H1 (cell line): ENCODE measurements at regions not wholly inside any gene's neighbourhood (a gene's known extent, or its start where the extent isn't known, plus 50 kb on each side); places are given as distances from the start of the nearest gene placed in this dataset.

Experiments
- CTCF ChIA-PET: fragments of 300-600 bp; sonication (Branson Sonifier 250); formaldehyde crosslinking; loops from one replicate; lab custom pipeline; 2021; ENCODE audit not compliant: partially characterized antibody; lab: Charles Lee
- POLR2A ChIA-PET: fragments of 300-600 bp; sonication (Branson Sonifier 250); formaldehyde crosslinking; loops from one replicate; lab custom pipeline; 2021; ENCODE audit warnings: inconsistent platforms; ENCODE audit not compliant: partially characterized antibody; lab: Charles Lee
- DNase-seq, 2 experiments: peaks; one replicate each; pipeline versions ENCODE4 v3.0.0 to v3.0.0-alpha.2; 2010 to 2022; ENCODE audit warnings: low spot score in 2 of 2, low read depth in 1 of 2, mixed read lengths in 1 of 2
- FAIRE-seq: peaks from 2 replicates; lab custom pipeline; 2011; peaks lifted over from hg19 to GRCh38; lab: Jason Lieb, UNC
- H2AFZ ChIP-seq: 2 replicates; pipeline ENCODE4 v1.8.1; 2012; ENCODE audit warnings: low read length, inconsistent platforms
- H2AK5ac ChIP-seq: 2 replicates; pipeline ENCODE4 v1.6.1; 2013; ENCODE audit warnings: low read depth, low read length
- H2BK120ac ChIP-seq: replicated peaks from 2 replicates; pipeline ENCODE3; 2013; ENCODE audit warnings: low read depth, low read length, inconsistent platforms
- H2BK12ac ChIP-seq: 2 replicates; pipeline ENCODE4 v1.6.1; 2013; ENCODE audit warnings: low read depth, low read length
- H2BK15ac ChIP-seq: 2 replicates; pipeline ENCODE4 v1.6.1; 2013; ENCODE audit warnings: low read length
- H2BK20ac ChIP-seq: 2 replicates; pipeline ENCODE4 v1.6.1; 2013; ENCODE audit warnings: low read length
- H2BK5ac ChIP-seq: 2 replicates; pipeline ENCODE4 v1.6.1; 2013; ENCODE audit warnings: low read depth, low read length
- H3K14ac ChIP-seq: 2 replicates; pipeline ENCODE4 v1.6.1; 2013; ENCODE audit warnings: inconsistent platforms; ENCODE audit not compliant: insufficient read length
- H3K18ac ChIP-seq: 2 replicates; pipeline ENCODE4 v1.6.1; 2013; ENCODE audit warnings: low read length; ENCODE audit errors: extremely low read depth
- H3K23ac ChIP-seq: 2 replicates; pipeline ENCODE4 v1.6.1; 2013; ENCODE audit warnings: inconsistent platforms; ENCODE audit not compliant: insufficient read length
- H3K23me2 ChIP-seq: 2 replicates; pipeline ENCODE4 v1.6.1; 2013; ENCODE audit warnings: low read depth, low read length
- H3K27ac ChIP-seq: 2 replicates; pipeline ENCODE4 v1.6.1; 2011; ENCODE audit warnings: low read depth, low read length, inconsistent platforms
- H3K27me3 ChIP-seq, 4 experiments: replicated peaks in 1 of 4; 1 replicate in 1 of 4; 2 replicates in 3 of 4; pipeline versions ENCODE4 v1.6.1 to v1.8.1; 2011 to 2013; ENCODE audit warnings: low read length in 3 of 4, mild to moderate bottlenecking in 3 of 4, inconsistent platforms in 2 of 4, mixed read lengths in 2 of 4, moderate library complexity in 1 of 4; ENCODE audit not compliant: control insufficient read depth in 3 of 4, insufficient read depth in 3 of 4; ENCODE audit errors: extremely low read depth in 1 of 4
- H3K36me3 ChIP-seq, 4 experiments: 2 replicates each; pipeline versions ENCODE4 v1.6.1 to v1.8.1; 2011 to 2013; ENCODE audit warnings: mild to moderate bottlenecking in 4 of 4, low read length in 3 of 4, moderate library complexity in 2 of 4, control low read depth in 1 of 4, inconsistent platforms in 1 of 4; ENCODE audit not compliant: insufficient read depth in 4 of 4, control insufficient read depth in 2 of 4
- H3K4ac ChIP-seq: replicated peaks from 2 replicates; pipeline ENCODE3; 2013; ENCODE audit warnings: low read length, low read depth, mixed read lengths, inconsistent platforms; ENCODE audit not compliant: insufficient read length
- H3K4me1 ChIP-seq, 4 experiments: replicated peaks in 1 of 4; 1 replicate in 1 of 4; 2 replicates in 3 of 4; pipeline versions ENCODE4 v1.6.1 to v1.8.1; 2011 to 2013; ENCODE audit warnings: low read length in 3 of 4, inconsistent platforms in 2 of 4, mixed read lengths in 1 of 4; ENCODE audit not compliant: insufficient read depth in 4 of 4, control insufficient read depth in 3 of 4
- H3K4me2 ChIP-seq, 2 experiments: 2 replicates each; pipeline versions ENCODE4 v1.6.1 to v1.8.1; 2011 to 2013; ENCODE audit warnings: low read depth in 2 of 2, low read length in 2 of 2, control low read depth in 1 of 2, inconsistent platforms in 1 of 2, mild to moderate bottlenecking in 1 of 2; ENCODE audit not compliant: insufficient read depth in 1 of 2
- H3K4me3 ChIP-seq, 4 experiments: fragments of 200-600, 300-600 bp in 1 of 4; sonication (generic), shearing (Covaris generic), sonication (Bioruptor Twin) in 1 of 4; 2 replicates each; pipeline versions ENCODE4 v1.5.1 to v1.8.1; 2011 to 2016; ENCODE audit warnings: low read length in 4 of 4, low read depth in 3 of 4, control low read depth in 2 of 4, inconsistent platforms in 2 of 4, mild to moderate bottlenecking in 2 of 4, mixed read lengths in 1 of 4, moderate library complexity in 1 of 4; ENCODE audit not compliant: insufficient read depth in 2 of 4; ENCODE audit errors: extremely low read depth in 1 of 4
- H3K56ac ChIP-seq: replicated peaks from 2 replicates; pipeline ENCODE3; 2013; ENCODE audit warnings: low read depth, mild to moderate bottlenecking, mixed read lengths, low read length, inconsistent platforms; ENCODE audit not compliant: insufficient read length
- H3K79me1 ChIP-seq: 2 replicates; pipeline ENCODE4 v1.6.1; 2013; ENCODE audit warnings: low read depth, low read length, control low read depth
- H3K79me2 ChIP-seq, 2 experiments: 2 replicates each; pipeline versions ENCODE4 v1.6.1 to v1.8.1; 2012 to 2013; ENCODE audit warnings: low read length in 2 of 2, mild to moderate bottlenecking in 2 of 2, inconsistent platforms in 1 of 2; ENCODE audit not compliant: insufficient read depth in 2 of 2, control insufficient read depth in 1 of 2
- H3K9ac ChIP-seq, 4 experiments: replicated peaks in 1 of 4; 1 replicate in 1 of 4; 2 replicates in 3 of 4; pipeline versions ENCODE4 v1.6.1 to v1.8.1; 2011 to 2013; ENCODE audit warnings: low read depth in 3 of 4, low read length in 3 of 4, control low read depth in 2 of 4, mild to moderate bottlenecking in 2 of 4, moderate library complexity in 2 of 4, inconsistent platforms in 1 of 4; ENCODE audit errors: extremely low read depth in 1 of 4
- H3K9me3 ChIP-seq, 2 experiments: 2 replicates each; pipeline versions ENCODE4 v1.6.1 to v1.8.1; 2012 to 2013; ENCODE audit warnings: mild to moderate bottlenecking in 2 of 2, moderate library complexity in 2 of 2, control low read depth in 1 of 2, inconsistent platforms in 1 of 2, low read depth in 1 of 2, low read length in 1 of 2, mixed read lengths in 1 of 2; ENCODE audit not compliant: insufficient read depth in 2 of 2
- H4K20me1 ChIP-seq, 2 experiments: replicated peaks in 1 of 2; 2 replicates each; pipeline versions ENCODE3 to v1.8.1; 2011 to 2013; ENCODE audit warnings: inconsistent platforms in 2 of 2, low read length in 2 of 2, mild to moderate bottlenecking in 1 of 2; ENCODE audit not compliant: insufficient read depth in 2 of 2, control insufficient read depth in 1 of 2
- H4K5ac ChIP-seq: 2 replicates; pipeline ENCODE4 v1.6.1; 2013; ENCODE audit warnings: low read length, low read depth, mixed read lengths, inconsistent platforms; ENCODE audit not compliant: insufficient read length
- H4K8ac ChIP-seq: 2 replicates; pipeline ENCODE4 v1.8.0; 2013; ENCODE audit warnings: mild to moderate bottlenecking, moderate library complexity, low read length, inconsistent platforms; ENCODE audit not compliant: insufficient read depth; ENCODE audit errors: extremely low read depth
- H4K91ac ChIP-seq: replicated peaks from 2 replicates; pipeline ENCODE3; 2013; ENCODE audit warnings: low read length, mixed read lengths, inconsistent platforms; ENCODE audit not compliant: insufficient read length
- MAX ChIP-seq: IDR thresholded peaks from 2 replicates; pipeline ENCODE4 v1.6.1; 2012; ENCODE audit warnings: inconsistent platforms
- POU5F1 ChIP-seq: IDR thresholded peaks from 2 replicates; pipeline ENCODE4 v1.6.1; 2011; ENCODE audit warnings: low read depth, mild to moderate bottlenecking, low read length, moderate library complexity
- whole genome bisulfite sequencing, 2 experiments: shearing (Covaris generic) in 1 of 2; methylation state at CpG; one replicate each; pipeline versions ENCODE4 v1.1.6 to v1.1.7; 2013 to 2015; ENCODE audit warnings: low lambda C conversion rate in 2 of 2, mixed read lengths in 2 of 2, inconsistent platforms in 1 of 2, low coverage in 1 of 2, missing lambda C conversion rate in 1 of 2; ENCODE audit not compliant: insufficient replicate concordance in 2 of 2, insufficient coverage in 1 of 2, insufficient read length in 1 of 2; ENCODE audit errors: extremely low coverage in 1 of 2, missing lambda C conversion rate in 1 of 2; 5-methylcytosine and 5-hydroxymethylcytosine counted together

DNA sequence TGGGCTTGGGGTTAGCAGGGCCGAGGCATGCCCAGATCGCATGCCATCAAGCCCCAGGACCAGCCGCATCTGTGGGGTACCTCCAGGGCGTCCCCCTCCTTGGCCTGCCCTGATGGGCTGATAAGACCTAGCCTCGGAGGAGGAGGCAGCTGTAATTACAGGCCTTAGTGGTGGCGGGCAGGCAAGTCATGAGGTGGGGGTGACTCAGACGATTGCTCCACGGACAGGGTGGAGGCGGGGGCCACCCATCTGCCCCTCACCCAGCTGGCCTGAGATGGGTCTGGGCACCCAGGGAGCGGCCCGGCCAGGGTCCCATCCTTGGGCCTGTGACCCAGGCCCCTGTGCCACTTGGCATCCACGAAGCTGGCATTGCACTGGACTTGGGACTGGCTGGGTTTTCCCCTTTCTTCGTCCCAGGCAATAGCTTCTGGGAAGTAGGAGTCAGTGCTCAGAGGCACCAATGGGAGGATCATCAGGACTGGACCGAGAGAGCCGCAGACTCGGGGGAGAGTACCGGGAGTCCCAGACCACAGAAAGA is 57.5 kb downstream of the CEBPB start:
- H2AFZ ChIP-seq: no peak overlapping the region
- no peak overlapping the region for H2BK5ac ChIP-seq

More for the DNA sequence above, 57.5 kb downstream of the CEBPB start:
- no peak for DNase-seq
- H3K4me1 ChIP-seq: peaks cover 0 to 2% (median 0%) of the 10 kb centered on the region in 4 experiments; a peak in 1 of 7 replicates
- no peak overlapping the region for H3K23ac ChIP-seq
- H3K23me2 ChIP-seq: no peaks in the 10 kb centered on the region
- H3K9me3 ChIP-seq: no peaks in the 10 kb centered on the region
- no peak overlapping the region for H3K4me3 ChIP-seq
- H3K9ac ChIP-seq: no peak overlapping the region
- no peaks in the 10 kb centered on the region for H3K79me2 ChIP-seq
- H4K91ac ChIP-seq: no peak overlapping the region
- no peak for TF ChIP-seq POU5F1
- no peak for TF ChIP-seq MAX
- no peaks in the 10 kb centered on the region; a peak in 1 of 7 replicates for H3K27me3 ChIP-seq
- no peak overlapping the region for H4K5ac ChIP-seq
- 0 out of 2 replicates have a peak overlapping the region, but pooled peaks have one; percentile 16 for H2BK15ac ChIP-seq
- no peaks in the 10 kb centered on the region for H4K20me1 ChIP-seq
- no peak overlapping the region for H3K4ac ChIP-seq
- H3K4me2 ChIP-seq: no peak overlapping the region
- no peak overlapping the region for H3K18ac ChIP-seq
- H2AK5ac ChIP-seq: no peak overlapping the region
- CTCF ChIA-PET: interaction anchor here (1.0 to 1.6 kb wide), 4 partner anchors 22 to 269 kb away, joined by 3 to 6 read pairs (median 4); partner anchors contain the start of gene CEBPB
- POLR2A ChIA-PET: no interaction called here
- no peak overlapping the region for H2BK12ac ChIP-seq
- WGBS, 2 experiments: 88% methylated on average over 16 of the region's 17 CpGs; no CpG with 5 or more reads in 1 of the 2 experiments
- H2BK120ac ChIP-seq: no peak overlapping the region
- H3K14ac ChIP-seq: no peak overlapping the region
- no peaks in the 10 kb centered on the region for H3K36me3 ChIP-seq
- no peak overlapping the region for H3K56ac ChIP-seq
- H4K8ac ChIP-seq: peak overlapping the region; percentile 26; the same call in 1 of the 2 replicates
- H2BK20ac ChIP-seq: no peak overlapping the region
- no peak overlapping the region for H3K27ac ChIP-seq
- H3K79me1 ChIP-seq: no peaks in the 10 kb centered on the region
- no peak for FAIRE-seq
